GM20000 (cell line): ENCODE measurements at regions not wholly inside any gene's neighbourhood (a gene's known extent, or its start where the extent isn't known, plus 50 kb on each side); places are given as distances from the start of the nearest gene placed in this dataset.

ENCODE experiments used
- DNase-seq: peaks from one replicate; pipeline ENCODE4 v3.0.0; 2012; ENCODE audit warnings: low spot score
- TF ChIP-seq, protein P1 (sequence below): IDR thresholded peaks from 2 replicates; pipeline ENCODE4 v1.5.1; 2012; ENCODE audit warnings: mild to moderate bottlenecking, control low read depth; ENCODE audit errors: extremely low read depth, missing control alignments

DNA sequence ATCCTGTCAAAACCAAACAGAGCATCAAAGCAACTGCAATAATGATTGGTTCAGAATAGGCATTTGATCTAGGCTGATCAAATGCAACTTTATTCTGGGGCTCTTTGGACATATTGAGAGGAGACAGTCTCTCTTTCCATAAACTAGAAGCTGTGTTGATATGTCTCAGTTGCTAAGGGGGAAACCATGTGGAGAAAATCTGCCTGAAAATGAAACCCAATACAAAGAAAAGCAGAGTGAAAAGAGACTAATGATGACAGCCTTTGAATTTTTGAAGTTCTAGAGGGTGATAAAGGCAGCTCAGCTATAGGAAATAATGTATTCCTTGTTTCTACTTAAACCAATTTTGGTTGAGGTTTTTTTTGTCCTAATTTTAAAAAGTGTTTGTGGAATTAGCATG is 941.8 kb upstream of the POT1 start:
- TF ChIP-seq, protein P1, sequence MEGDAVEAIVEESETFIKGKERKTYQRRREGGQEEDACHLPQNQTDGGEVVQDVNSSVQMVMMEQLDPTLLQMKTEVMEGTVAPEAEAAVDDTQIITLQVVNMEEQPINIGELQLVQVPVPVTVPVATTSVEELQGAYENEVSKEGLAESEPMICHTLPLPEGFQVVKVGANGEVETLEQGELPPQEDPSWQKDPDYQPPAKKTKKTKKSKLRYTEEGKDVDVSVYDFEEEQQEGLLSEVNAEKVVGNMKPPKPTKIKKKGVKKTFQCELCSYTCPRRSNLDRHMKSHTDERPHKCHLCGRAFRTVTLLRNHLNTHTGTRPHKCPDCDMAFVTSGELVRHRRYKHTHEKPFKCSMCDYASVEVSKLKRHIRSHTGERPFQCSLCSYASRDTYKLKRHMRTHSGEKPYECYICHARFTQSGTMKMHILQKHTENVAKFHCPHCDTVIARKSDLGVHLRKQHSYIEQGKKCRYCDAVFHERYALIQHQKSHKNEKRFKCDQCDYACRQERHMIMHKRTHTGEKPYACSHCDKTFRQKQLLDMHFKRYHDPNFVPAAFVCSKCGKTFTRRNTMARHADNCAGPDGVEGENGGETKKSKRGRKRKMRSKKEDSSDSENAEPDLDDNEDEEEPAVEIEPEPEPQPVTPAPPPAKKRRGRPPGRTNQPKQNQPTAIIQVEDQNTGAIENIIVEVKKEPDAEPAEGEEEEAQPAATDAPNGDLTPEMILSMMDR = no peak
- DNase-seq = no peak

DNA sequence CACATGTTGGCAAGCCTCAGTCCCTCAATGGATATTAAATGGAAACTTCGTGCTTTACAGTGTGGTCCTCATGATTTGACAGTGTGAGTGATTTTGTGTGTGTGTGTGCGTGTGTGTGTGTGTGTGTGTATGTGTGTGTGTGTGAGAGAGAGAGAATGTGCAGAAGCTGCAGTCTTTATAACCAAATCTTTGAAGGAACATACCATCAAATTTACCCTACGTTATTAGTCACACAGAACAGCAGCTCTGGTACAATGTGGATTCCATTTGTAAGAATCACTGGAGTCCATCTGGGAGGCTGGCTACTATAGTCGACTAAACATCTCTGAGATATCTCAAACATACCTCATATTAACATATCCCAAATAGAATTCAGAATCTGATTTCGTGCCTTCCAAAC is 928.0 kb upstream of the POT1 start:
- TF ChIP-seq, protein P1 = no peak

DNA sequence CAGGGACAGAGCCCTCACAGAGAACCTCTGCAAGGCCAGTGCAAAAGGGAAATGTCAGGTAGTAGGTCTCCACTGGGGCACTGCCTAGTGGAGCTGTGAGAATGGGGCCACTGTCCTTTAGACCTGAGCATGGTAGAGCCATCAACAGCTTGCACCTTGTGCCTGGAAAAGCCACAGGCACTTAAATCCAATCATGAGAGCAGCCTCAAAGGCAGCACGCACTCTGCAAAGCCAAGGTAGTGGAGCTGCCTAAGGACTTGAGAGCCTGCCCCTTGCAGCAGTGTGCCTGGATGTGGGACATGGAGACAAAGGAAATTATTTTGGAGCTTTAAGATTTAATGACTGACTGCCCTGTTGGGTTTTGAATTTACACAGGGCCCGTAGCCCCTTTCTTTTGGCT is 918.5 kb upstream of the POT1 start:
- TF ChIP-seq, protein P1 = no peak
- no peak for DNase-seq

More for the DNA sequence above, 928.0 kb upstream of the POT1 start:
- DNase-seq = no peak

DNA sequence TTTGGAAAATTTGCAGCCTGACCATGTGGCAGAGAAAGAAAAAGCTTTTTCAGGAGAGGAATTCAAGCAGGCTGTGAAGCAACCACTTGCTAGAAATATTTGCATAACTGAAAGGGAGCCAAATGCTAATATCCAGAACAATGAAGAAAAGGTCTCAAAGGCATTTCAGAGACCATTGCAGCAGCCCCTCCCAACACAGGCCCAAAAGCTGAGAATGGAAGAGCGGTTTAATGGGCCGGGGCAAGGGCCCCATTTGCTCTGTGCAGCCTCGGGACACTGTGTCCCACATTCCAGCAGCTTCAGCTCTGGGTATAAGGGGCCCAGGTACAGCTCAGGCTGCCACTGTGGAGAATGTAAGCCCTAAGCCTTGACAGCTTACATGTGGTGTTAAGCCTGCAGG is 918.1 kb upstream of the POT1 start:
- DNase-seq = no peak

GRCh38 chr7:125847055-125847454 is 917.4 kb upstream of the POT1 start:
- TF ChIP-seq, protein P1 = no peak
- no peak for DNase-seq

More for the DNA sequence above, 918.1 kb upstream of the POT1 start:
- TF ChIP-seq, protein P1 = no peak

- no peak for DNase-seq
- TF ChIP-seq, protein P1 = no peak
Measured at GRCh38 chr7:125845686-125846085, 916.1 kb upstream of the POT1 start.

GRCh38 chr7:125834421-125834820 is 904.8 kb upstream of the POT1 start:
- no peak for DNase-seq
- TF ChIP-seq, protein P1 = no peak

DNA sequence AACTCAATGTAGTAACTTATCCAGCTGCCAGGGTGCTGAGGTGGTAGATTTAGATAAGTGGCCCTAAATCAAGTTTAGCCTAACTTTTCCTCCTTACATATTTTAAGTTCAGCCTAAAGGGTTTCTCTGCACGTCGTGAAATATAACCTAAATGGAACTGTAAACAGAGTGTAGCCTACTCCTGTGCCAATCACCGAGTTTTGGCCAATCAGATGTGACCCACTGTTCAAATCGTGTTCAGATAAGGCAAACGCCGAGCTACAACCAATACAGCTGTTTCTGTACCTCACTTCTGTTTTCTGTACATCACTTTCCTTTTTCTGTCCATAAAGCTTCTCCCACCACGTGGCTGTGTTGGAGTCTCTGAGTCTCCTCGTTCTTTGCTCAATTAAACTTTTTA is 904.2 kb upstream of the POT1 start:
- TF ChIP-seq, protein P1 = no peak
- DNase-seq = no peak
